ENCODE measurements at regions not wholly inside any gene's neighbourhood (a gene's known extent, or its start where the extent isn't known, plus 50 kb on each side); places are given as distances from the start of the nearest gene placed in this dataset.

DNA sequence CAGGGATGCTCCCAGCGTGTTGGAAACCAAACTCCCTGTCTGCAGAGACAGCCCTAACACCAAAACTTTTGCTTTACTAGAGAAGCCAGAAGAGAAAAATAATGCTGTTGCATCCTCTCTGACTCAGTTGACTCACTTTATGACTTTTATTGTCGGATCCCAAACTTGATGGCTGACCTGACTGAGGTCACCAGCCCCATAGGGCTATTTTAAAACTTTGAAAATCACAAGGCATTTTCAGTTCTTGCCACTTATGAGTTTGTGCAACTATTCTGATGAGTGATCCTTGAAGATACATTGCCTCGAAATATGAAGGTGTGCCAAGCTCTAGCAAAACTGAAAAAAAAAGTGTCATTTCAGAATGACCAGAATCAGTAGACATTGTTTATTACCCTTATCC lies 320.2 kb downstream of the DLEU7 start:
- Histone ChIP-seq H4K5ac (ENCODE audit: low read depth, low read length) (no peak overlapping the region), H3K23ac (ENCODE audit: low read depth, low read length) (no peak overlapping the region), H4K8ac (ENCODE audit: low read depth in 2 of 2, low read length in 2 of 2) (no peak overlapping the region), H2BK5ac (ENCODE audit: low read depth, low read length, poor library complexity, severe bottlenecking) (no peak overlapping the region), H3K36me3 (ENCODE audit: control insufficient read depth, insufficient read depth, low read length) (no peaks in the 10 kb centered on the region), H3K56ac (ENCODE audit: extremely low read depth, insufficient read depth, low read length) (no peak overlapping the region), H2BK15ac (ENCODE audit: low read depth, low read length) (no peak overlapping the region), H3K14ac (replicated peaks; ENCODE audit: low read depth, low read length) (no peak overlapping the region), H3K27ac (ENCODE audit: insufficient read depth, low read length) (no peak overlapping the region), H3K27me3 (ENCODE audit: control insufficient read depth, insufficient read depth, low read length) (no peaks in the 10 kb centered on the region), H3K4me1 (ENCODE audit: control insufficient read depth, insufficient read depth, low read length) (peaks cover 19% of the 10 kb centered on the region), H2AFZ (replicated peaks; ENCODE audit: low read length, poor library complexity) (no peak overlapping the region), H3K18ac (ENCODE audit: low read depth, low read length) (no peak overlapping the region), H2AK5ac (ENCODE audit: low read depth, low read length) (no peak overlapping the region), H4K91ac (ENCODE audit: insufficient read depth, low read depth, low read length) (no peak overlapping the region), H4K20me1 (ENCODE audit: insufficient read depth, low read length) (no peaks in the 10 kb centered on the region), H3K4ac (ENCODE audit: low read depth, low read length) (no peak overlapping the region), H2AK9ac (replicated peaks; ENCODE audit: low read depth, low read length, poor library complexity) (no peak overlapping the region), H3K9ac (ENCODE audit: low read depth, low read length) (no peak overlapping the region), H3K9me3 (ENCODE audit: control insufficient read depth, insufficient read depth, low read length) (no peaks in the 10 kb centered on the region), H2BK20ac (ENCODE audit: low read depth, low read length) (no peak overlapping the region), H3K9me1 (ENCODE audit: insufficient read depth, low read length) (peaks cover 8% of the 10 kb centered on the region; the same call in 1 of the 2 replicates), H3K79me1 (ENCODE audit: low read depth in 1 of 2, low read length in 2 of 2) (no peaks in the 10 kb centered on the region), H2BK120ac (ENCODE audit: low read depth, low read length) (no peak overlapping the region), H3K4me3 (ENCODE audit: insufficient read depth, low read depth, low read length) (no peak overlapping the region), H3K4me2 (ENCODE audit: low read depth, low read length) (no peak overlapping the region)
- 100% methylated on average over 1 of the region's 3 CpGs; no CpG with 5 or more reads in 1 of the 2 experiments for WGBS, 2 experiments (ENCODE audit: extremely low coverage in 2 of 2, insufficient read length in 1 of 2)
- no peak for DNase-seq
- in situ Hi-C loops (cut with MboI; ENCODE audit: low sequenced_read_pairs) (loop anchor here (10.0 kb wide), 2 partner anchors 539 to 849 kb away; no protein-coding TSS in a partner anchor), intact Hi-C loops (cut with micrococcal nuclease) (no loop called here), dilution Hi-C loops (cut with HindIII; ENCODE audit: low sequenced_read_pairs, unreplicated experiment) (no loop called here)
- BruUV-seq (replicated peaks), result no TSS peak
- TF ChIP-seq CEBPB (IDR thresholded peaks at IDR 0.05; ENCODE audit: low read depth, low read length) (no peak), RAD21 (IDR thresholded peaks at IDR 0.05; ENCODE audit: low read length) (no peak), MAZ (IDR thresholded peaks at IDR 0.05; ENCODE audit: borderline replicate concordance, low read depth, low read length) (no peak), FOS (IDR thresholded peaks at IDR 0.05; ENCODE audit: low read depth, low read length) (no peak)
- TF ChIP-seq, protein P1, sequence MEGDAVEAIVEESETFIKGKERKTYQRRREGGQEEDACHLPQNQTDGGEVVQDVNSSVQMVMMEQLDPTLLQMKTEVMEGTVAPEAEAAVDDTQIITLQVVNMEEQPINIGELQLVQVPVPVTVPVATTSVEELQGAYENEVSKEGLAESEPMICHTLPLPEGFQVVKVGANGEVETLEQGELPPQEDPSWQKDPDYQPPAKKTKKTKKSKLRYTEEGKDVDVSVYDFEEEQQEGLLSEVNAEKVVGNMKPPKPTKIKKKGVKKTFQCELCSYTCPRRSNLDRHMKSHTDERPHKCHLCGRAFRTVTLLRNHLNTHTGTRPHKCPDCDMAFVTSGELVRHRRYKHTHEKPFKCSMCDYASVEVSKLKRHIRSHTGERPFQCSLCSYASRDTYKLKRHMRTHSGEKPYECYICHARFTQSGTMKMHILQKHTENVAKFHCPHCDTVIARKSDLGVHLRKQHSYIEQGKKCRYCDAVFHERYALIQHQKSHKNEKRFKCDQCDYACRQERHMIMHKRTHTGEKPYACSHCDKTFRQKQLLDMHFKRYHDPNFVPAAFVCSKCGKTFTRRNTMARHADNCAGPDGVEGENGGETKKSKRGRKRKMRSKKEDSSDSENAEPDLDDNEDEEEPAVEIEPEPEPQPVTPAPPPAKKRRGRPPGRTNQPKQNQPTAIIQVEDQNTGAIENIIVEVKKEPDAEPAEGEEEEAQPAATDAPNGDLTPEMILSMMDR (conservative IDR thresholded peaks at IDR 0.05; ENCODE audit: low read depth, low read length), result no peak
- TF ChIP-seq, protein P2, sequence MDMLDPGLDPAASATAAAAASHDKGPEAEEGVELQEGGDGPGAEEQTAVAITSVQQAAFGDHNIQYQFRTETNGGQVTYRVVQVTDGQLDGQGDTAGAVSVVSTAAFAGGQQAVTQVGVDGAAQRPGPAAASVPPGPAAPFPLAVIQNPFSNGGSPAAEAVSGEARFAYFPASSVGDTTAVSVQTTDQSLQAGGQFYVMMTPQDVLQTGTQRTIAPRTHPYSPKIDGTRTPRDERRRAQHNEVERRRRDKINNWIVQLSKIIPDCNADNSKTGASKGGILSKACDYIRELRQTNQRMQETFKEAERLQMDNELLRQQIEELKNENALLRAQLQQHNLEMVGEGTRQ (IDR thresholded peaks at IDR 0.05; ENCODE audit: low read depth, low read length), result no peak
- ATAC-seq (ENCODE audit: low read depth), result no peak
- CTCF ChIA-PET, result interaction anchor here (0.6 kb wide), 1 partner anchor 697 kb away, joined by 3 read pairs; no protein-coding TSS in a partner anchor
- POLR2A ChIA-PET (ENCODE audit: unreplicated experiment), result no interaction called here
